ENCODE measurements at regions not wholly inside any gene's neighbourhood (a gene's known extent, or its start where the extent isn't known, plus 50 kb on each side); places are given as distances from the start of the nearest gene placed in this dataset.

DNA sequence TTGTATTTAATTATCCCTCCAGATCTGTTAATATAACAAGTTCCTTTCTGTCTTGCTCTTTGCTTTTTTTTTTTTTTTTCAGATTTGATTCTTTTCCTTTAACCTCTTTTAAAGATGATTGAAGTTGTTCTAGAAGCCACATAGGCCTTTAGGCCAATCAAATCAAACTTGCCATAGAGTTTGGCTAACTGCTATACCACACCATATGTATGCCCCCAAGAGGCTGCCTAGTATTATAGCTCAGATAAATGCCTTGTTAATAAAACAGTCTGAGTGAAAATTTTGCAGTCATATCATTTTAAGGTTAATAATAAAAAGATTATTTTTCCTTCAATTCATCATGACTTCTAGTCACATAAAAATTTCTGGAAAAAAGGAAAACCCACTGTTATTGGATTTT, 696.0 kb upstream of the CHRM3 start:
- TF ChIP-seq, protein P1, sequence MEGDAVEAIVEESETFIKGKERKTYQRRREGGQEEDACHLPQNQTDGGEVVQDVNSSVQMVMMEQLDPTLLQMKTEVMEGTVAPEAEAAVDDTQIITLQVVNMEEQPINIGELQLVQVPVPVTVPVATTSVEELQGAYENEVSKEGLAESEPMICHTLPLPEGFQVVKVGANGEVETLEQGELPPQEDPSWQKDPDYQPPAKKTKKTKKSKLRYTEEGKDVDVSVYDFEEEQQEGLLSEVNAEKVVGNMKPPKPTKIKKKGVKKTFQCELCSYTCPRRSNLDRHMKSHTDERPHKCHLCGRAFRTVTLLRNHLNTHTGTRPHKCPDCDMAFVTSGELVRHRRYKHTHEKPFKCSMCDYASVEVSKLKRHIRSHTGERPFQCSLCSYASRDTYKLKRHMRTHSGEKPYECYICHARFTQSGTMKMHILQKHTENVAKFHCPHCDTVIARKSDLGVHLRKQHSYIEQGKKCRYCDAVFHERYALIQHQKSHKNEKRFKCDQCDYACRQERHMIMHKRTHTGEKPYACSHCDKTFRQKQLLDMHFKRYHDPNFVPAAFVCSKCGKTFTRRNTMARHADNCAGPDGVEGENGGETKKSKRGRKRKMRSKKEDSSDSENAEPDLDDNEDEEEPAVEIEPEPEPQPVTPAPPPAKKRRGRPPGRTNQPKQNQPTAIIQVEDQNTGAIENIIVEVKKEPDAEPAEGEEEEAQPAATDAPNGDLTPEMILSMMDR (IDR thresholded peaks at IDR 0.05; ENCODE audit: insufficient read depth, low read depth, low read length), result peak; percentile 31
- TF ChIP-seq EZH2 (IDR thresholded peaks at IDR 0.05; ENCODE audit: insufficient read depth, low read length), result no peak

All from astrocyte (in vitro differentiated cells and primary cell).